GM19035 (cell line): ENCODE measurements at regions not wholly inside any gene's neighbourhood (a gene's known extent, or its start where the extent isn't known, plus 50 kb on each side); places are given as distances from the start of the nearest gene placed in this dataset.
A peak's percentile ranks its signal among the peaks of the same experiment; 100 is the strongest.

Experiments
- ATAC-seq: cut with Tn5 transposase; IDR thresholded peaks from one replicate; pipeline ENCODE4 v1.9.1; 2021; ENCODE audit not compliant: unreplicated experiment

DNA sequence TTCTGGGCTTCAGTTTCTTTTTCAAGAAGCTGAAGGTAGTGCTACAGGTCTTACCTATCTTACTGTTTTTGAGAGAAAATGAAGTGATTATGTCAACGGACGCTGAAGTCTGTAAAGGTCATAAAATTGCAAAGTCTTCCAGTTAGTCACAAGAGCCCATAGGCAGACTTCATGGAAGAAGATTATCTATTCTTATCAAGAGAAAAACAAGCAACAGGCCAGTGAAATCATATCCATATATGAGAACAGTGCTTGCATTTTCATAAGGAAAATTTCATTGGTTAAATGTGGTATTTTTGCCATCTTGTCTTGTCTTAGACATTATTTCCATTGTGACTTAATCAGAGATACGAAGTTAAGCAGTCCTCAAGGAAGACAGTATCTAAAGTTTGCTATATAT is 412.7 kb upstream of the SEL1L start:
- ATAC-seq, result no peak

DNA sequence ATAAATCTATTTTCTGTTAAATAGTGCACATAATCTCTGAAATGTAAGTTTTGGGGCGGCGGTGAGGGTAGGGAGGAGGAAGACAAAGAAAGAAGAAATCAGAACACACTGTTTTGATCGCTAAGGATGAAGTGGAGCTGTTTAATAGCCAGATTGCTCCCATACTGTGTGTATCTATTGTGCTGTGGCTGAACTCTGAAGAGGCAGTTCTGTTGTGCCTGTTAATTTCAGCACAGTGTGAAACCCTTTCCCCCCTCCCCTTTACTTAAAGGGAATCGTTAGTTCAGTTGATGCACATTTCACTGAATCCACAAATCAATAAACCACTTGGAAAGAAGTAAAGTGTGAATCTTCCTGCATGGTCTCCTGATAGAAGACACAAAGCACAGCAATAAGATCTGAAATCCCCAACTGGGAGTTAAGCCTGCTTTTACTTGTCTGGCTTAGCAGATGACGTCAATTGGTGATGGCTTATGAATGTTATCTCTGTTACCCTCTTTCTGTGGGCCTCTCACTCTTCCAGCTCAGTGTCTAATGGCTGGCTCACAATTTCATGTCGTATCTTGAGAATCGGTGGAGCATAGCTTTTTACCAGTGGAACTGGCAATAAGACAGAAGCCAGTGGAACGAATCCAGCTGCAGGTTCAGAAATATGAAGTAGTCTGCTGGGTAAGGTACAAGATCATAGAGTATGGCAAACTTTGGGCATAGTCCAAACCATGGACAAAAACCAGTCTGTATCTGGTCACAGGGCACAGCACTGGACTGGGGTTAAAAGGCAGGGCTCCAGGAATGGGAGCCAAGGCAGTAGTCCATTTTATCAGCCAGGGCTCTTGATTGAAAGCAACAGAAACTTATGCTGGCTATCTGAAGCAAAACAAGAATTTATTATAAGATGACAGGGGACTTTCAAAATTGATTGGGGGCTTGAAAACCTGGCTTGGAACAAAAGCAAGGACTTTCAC is 413.5 kb upstream of the SEL1L start:
- ATAC-seq, result no peak

DNA sequence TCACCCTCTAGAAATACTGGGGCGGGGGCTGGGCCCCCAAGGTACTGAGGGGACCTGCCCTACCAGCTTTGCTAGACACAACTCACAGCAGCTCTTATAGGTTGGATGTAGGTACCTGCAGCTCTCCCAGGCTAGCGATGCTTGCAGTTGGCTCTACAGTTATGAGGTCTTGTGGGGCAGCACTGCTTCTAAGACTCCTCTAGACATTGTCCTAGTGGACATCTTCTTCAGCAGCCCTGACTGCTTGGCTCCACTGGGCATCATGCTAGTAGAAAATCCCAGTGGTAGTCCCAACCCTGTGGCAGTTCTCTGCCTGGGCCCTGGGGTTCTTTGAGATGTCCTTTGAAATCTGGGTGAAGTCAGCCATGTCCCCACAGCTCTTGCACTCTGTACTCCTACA is 419.3 kb upstream of the SEL1L start:
- ATAC-seq, result no peak

GRCh38 chr14:81953419-81953818 is 419.8 kb upstream of the SEL1L start:
- ATAC-seq, result no peak

GRCh38 chr14:81955123-81955522 is 421.5 kb upstream of the SEL1L start:
- ATAC-seq, result no peak

DNA sequence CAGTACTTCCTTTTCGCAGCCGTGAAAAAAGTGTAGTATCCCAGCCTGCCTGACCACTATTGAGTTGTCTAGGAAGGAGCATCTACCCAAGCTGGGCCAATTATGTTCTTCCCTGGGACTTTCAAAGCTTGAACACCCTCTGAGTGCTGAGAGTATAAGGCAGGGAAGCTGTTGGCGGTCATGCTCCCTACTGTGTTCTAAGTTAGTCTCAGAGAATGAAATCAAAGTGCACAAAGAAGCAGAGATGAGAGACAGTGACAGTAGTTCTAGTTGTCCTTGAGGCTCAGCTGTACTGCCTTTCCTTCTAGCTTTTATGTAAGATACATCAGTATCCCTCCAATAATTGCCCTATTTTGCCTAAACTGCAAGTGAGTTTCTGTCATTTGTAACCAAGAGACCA is 427.1 kb upstream of the SEL1L start:
- ATAC-seq, result no peak

DNA sequence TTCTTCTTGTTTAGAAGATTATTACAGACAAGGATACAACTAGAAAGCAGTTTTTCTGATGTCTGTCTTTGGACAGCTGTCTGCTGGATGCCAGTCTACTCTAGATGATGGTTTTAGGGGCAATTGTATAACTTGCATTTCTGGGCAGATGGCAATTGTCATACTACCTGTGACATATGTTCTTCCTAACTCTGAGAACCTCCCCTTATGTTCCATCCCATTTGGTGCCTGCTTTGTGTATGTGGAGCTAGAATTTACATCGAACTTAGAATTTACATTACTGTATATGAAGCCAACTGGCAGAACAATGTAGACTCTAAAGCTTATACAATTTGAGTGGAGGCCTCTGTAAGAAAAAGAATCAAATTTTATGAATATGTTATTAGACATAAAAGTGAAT is 430.2 kb upstream of the SEL1L start:
- no peak for ATAC-seq

- ATAC-seq, result no peak
Measured at GRCh38 chr14:81970307-81970706, 436.7 kb upstream of the SEL1L start.

GRCh38 chr14:81971911-81972310 is 438.3 kb upstream of the SEL1L start:
- no peak for ATAC-seq

DNA sequence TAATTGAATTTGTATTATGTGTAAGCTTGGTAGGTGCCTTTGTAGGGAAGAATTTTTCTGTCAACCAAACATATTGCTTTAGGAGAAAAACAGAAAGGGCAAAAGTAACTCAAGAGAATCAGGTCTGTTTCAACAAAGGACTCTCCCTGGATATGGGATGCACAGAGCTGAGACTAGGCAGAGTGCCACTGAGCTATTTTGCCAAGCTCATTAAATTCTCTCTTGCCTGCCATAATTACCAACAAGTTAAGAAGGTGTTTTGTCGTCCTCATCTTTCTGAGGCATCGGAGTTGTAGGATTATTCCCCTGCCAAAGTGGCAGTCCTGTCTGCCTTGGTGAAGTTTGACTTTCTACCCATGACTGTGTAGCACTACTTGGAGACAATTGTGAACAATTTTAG is 438.9 kb upstream of the SEL1L start:
- no peak for ATAC-seq

DNA sequence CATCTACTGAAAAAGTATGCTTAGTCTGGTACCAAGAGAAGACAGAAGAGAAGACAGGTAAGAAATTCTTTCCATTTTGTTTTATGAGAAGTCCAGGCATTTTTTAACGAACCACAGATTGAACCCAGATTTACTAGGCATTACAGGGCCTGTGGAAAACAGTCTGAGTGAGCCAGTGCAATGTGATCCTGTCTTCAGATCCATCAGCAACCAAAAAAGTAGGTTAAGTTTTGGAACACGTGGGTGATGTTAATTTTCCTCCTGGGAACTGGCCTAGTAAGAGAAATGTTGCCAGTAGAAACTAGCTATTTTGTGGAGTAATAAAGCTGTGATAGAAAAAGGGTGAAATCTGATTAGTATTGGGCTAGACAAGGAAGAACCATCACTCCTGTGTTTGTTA is 440.9 kb upstream of the SEL1L start:
- ATAC-seq, result no peak

DNA sequence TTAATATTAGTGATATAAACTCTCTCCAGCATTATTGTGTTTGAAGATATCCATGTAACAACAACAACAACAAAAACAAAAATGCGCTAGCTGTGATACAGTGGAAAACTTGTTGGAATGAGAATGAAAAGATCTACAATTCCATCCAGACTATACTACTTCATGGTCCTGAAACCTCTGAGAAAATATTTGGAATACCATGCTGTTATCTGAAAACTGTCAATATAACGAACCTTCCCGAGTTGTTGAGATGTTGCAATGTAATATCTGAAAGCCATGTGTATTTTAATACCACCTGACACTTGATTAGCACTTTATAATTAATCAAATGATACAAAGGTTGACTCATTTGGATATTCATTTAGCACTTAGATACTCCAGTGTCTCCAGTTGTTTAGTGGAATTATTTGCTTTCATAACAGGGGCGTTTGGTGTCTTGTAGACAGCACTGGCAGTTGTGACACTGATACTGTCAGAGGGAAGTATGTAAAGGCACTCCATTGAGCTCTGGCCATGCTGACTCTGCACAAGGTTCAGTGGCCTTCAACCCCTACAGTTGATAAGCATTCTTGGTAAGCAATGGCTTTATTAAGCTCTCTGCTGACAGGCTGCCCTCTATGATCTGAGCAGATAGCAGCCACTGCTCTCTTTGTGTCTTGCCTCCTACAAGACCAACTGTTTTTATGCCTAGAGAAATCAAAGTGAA is 447.1 kb upstream of the SEL1L start:
- ATAC-seq, result no peak

GRCh38 chr14:81981307-81981675 is 447.6 kb upstream of the SEL1L start:
- ATAC-seq, result no peak

DNA sequence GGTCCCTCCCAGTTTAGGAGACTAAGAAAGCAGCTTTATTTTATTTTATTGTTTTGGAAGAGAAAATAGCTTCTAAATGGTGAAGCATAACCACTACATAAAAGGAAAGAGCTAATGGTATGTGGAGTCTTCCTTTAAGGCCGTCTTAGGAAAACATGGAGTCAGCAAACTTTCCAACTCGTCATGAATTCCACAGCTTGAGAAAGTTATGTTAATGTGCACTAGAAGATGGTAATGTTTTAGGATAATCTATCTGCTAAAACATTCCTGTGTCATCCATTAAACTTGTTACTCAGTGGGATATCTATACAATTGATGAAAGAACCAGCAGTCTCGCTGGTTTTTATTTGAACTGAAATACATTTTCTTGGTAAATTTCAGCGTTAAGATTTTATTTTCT is 448.4 kb upstream of the SEL1L start:
- ATAC-seq, result no peak

- ATAC-seq, result no peak
Measured at GRCh38 chr14:81986005-81986404, 452.4 kb upstream of the SEL1L start.

GRCh38 chr14:81989211-81989610 is 455.6 kb upstream of the SEL1L start:
- no peak for ATAC-seq

DNA sequence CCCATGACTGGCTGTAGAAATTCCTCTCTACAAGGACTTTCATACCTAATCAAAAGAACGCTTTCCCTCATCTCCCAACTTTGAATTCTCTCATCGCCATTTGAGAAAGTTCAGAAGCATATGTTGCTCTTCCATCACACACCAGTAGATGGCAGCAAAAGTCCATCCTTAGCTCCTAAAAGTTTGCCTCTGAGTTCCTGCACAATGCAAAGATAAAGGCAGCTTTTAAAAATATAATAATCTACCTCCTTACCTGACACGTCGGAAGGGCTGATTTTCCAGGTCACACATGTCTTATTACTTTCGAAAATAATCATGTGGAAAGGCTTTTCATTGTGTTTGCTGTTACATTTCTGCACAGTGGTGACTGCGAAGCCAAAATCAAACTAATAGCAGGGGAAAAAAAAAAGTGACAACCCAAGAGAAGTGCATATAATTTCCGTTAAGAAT is 456.7 kb upstream of the SEL1L start:
- peak; percentile 60 for ATAC-seq

DNA sequence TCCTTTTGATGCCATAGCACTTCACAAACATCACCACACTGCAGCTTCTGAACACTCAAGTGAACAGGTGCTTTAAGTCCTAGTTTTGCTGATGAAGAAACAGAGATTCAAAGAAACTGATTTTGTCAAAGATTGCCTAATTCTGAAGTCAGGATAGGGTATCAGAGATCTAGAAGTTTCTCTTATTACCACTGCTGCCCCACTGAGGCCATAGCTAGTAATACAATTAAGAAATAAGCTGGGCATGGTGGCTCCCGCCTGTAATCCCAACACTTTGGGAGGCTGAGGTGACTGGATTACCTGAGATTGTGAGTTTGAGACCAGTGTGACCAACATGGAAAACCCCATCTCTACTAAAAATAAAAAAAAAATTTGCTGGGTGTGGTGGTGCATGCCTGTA is 458.3 kb upstream of the SEL1L start:
- peak; percentile 51 for ATAC-seq

DNA sequence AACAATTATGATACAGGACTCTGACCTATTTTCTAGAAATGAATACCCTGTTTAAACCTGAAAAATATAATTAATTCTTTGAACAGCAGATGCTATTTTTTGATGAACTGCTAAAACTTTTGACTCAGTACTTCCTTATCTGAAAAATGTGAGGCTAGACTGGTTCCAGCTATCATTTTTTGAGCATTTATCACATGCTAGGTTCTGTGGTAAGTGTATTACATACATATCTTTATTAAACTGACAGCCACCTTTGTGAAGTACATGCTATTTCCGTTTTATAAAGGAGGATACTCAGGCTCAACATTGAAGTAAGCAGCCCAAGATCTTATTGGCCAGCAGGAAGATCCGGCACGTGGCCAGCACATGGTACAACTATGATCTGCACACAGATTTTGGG is 459.8 kb upstream of the SEL1L start:
- no peak for ATAC-seq

DNA sequence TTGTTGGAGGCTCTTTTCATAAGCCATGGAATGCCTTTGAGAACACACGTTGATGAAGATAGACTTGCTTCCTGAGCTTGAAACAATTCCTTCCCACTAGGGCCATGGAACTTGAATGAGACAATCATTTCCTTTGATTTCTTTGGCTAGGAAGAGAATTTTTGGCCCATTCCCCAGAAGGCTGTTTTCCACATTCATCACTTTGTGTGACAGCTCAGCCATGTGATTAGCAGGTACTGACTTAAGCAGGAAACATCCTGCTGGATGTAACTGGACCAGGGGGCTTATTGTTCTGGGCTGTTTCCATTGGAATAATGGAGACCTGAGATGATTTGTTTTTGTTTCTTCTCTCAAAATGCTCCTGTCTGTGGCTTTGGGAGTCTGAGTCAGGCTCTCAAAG is 469.8 kb upstream of the SEL1L start:
- ATAC-seq, result no peak

- ATAC-seq, result no peak
Measured at GRCh38 chr14:82009076-82009475, 475.4 kb upstream of the SEL1L start.

DNA sequence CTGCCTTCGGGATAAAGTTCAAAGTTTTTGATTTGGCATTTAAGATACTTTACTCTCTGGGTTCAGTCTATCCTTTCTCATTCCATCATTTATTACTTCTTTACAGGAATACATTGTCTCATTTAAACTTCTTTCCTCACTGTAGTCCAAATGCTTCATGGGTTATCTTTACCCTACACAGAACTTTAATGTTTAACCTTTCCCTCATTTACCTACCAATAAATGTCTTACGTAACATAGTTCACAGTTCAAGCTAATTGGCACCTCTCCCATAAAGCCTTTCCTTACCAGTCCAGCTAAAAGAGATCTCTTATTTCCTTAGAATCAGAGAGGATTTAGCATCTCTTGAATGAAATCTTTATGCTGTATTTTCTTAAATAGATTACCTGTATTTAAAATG is 476.3 kb upstream of the SEL1L start:
- no peak for ATAC-seq
